K562 (cell line): ENCODE measurements at regions not wholly inside any gene's neighbourhood (a gene's known extent, or its start where the extent isn't known, plus 50 kb on each side); places are given as distances from the start of the nearest gene placed in this dataset.

Experiments used
- CBFA2T2 ChIP-seq: fragments of 450-650 bp; conservative IDR thresholded peaks from 2 replicates; pipeline ENCODE4 v1.6.1; 2017; ENCODE audit warnings: mild to moderate bottlenecking
- FOXJ2 ChIP-seq: fragments of 200-800 bp; sonication (Bioruptor generic); IDR thresholded peaks from 2 replicates; pipeline ENCODE4 v1.6.1; 2016; ENCODE audit warnings: missing genetic modification characterization, missing compliant biosample characterization
- HCFC1 ChIP-seq: IDR thresholded peaks from 2 replicates; pipeline ENCODE4 v1.6.1; 2012; ENCODE audit warnings: low read depth, low read length, improper control_type of control experiment
- MEF2A ChIP-seq: IDR thresholded peaks from 2 replicates; pipeline ENCODE4 v1.6.1; 2011; ENCODE audit warnings: low read depth, mild to moderate bottlenecking, low read length, moderate library complexity; ENCODE audit not compliant: control insufficient read depth
- TF ChIP-seq, protein P1 (sequence below): fragments of 200-800 bp; sonication (Bioruptor generic); IDR thresholded peaks from 2 replicates; pipeline ENCODE4 v1.6.1; 2016; ENCODE audit warnings: missing genetic modification characterization, missing compliant biosample characterization
- TF ChIP-seq, protein P2 (sequence below): sonication (generic); formaldehyde crosslinking; IDR thresholded peaks from 2 replicates; pipeline ENCODE4 v1.8.1; 2023; ENCODE audit warnings: missing genetic modification reagents, mild to moderate bottlenecking, borderline replicate concordance

DNA sequence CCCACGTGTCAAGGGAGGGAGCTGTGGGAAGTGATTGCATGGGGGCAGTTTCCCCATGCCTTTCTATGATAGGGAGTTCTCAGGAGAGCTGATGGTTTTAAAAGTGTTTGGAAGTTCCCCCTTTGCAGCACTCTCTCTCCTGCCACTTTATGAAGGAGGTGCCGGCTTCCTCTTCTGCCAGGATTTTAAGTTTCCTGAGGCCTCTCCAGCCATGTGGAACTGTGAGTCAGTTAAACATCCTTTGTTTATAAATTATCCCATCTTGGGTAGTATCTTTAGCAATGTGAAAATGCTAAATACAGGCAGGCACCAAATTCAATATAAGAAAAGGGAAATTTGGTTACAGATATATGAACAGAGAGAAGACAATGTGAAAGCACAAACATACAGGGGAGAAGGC, 96.4 kb upstream of the EPHA7 start (continued):
- TF ChIP-seq, protein P1, sequence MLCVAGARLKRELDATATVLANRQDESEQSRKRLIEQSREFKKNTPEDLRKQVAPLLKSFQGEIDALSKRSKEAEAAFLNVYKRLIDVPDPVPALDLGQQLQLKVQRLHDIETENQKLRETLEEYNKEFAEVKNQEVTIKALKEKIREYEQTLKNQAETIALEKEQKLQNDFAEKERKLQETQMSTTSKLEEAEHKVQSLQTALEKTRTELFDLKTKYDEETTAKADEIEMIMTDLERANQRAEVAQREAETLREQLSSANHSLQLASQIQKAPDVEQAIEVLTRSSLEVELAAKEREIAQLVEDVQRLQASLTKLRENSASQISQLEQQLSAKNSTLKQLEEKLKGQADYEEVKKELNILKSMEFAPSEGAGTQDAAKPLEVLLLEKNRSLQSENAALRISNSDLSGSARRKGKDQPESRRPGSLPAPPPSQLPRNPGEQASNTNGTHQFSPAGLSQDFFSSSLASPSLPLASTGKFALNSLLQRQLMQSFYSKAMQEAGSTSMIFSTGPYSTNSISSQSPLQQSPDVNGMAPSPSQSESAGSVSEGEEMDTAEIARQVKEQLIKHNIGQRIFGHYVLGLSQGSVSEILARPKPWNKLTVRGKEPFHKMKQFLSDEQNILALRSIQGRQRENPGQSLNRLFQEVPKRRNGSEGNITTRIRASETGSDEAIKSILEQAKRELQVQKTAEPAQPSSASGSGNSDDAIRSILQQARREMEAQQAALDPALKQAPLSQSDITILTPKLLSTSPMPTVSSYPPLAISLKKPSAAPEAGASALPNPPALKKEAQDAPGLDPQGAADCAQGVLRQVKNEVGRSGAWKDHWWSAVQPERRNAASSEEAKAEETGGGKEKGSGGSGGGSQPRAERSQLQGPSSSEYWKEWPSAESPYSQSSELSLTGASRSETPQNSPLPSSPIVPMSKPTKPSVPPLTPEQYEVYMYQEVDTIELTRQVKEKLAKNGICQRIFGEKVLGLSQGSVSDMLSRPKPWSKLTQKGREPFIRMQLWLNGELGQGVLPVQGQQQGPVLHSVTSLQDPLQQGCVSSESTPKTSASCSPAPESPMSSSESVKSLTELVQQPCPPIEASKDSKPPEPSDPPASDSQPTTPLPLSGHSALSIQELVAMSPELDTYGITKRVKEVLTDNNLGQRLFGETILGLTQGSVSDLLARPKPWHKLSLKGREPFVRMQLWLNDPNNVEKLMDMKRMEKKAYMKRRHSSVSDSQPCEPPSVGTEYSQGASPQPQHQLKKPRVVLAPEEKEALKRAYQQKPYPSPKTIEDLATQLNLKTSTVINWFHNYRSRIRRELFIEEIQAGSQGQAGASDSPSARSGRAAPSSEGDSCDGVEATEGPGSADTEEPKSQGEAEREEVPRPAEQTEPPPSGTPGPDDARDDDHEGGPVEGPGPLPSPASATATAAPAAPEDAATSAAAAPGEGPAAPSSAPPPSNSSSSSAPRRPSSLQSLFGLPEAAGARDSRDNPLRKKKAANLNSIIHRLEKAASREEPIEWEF (CRISPR knock-in tag), result no peak
- TF ChIP-seq MEF2A (no peak), FOXJ2 (tag) (no peak), HCFC1 (no peak), CBFA2T2 (no peak)
- TF ChIP-seq, protein P2, sequence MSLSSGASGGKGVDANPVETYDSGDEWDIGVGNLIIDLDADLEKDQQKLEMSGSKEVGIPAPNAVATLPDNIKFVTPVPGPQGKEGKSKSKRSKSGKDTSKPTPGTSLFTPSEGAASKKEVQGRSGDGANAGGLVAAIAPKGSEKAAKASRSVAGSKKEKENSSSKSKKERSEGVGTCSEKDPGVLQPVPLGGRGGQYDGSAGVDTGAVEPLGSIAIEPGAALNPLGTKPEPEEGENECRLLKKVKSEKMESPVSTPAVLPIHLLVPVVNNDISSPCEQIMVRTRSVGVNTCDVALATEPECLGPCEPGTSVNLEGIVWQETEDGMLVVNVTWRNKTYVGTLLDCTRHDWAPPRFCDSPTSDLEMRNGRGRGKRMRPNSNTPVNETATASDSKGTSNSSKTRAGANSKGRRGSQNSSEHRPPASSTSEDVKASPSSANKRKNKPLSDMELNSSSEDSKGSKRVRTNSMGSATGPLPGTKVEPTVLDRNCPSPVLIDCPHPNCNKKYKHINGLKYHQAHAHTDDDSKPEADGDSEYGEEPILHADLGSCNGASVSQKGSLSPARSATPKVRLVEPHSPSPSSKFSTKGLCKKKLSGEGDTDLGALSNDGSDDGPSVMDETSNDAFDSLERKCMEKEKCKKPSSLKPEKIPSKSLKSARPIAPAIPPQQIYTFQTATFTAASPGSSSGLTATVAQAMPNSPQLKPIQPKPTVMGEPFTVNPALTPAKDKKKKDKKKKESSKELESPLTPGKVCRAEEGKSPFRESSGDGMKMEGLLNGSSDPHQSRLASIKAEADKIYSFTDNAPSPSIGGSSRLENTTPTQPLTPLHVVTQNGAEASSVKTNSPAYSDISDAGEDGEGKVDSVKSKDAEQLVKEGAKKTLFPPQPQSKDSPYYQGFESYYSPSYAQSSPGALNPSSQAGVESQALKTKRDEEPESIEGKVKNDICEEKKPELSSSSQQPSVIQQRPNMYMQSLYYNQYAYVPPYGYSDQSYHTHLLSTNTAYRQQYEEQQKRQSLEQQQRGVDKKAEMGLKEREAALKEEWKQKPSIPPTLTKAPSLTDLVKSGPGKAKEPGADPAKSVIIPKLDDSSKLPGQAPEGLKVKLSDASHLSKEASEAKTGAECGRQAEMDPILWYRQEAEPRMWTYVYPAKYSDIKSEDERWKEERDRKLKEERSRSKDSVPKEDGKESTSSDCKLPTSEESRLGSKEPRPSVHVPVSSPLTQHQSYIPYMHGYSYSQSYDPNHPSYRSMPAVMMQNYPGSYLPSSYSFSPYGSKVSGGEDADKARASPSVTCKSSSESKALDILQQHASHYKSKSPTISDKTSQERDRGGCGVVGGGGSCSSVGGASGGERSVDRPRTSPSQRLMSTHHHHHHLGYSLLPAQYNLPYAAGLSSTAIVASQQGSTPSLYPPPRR (CRISPR knock-in tag), result no peak
- TF ChIP-seq, all 486 proteins: peak for 0
